OCI-LY1 (cell line): ENCODE measurements at regions not wholly inside any gene's neighbourhood (a gene's known extent, or its start where the extent isn't known, plus 50 kb on each side); places are given as distances from the start of the nearest gene placed in this dataset.

Experiments
- CTCF ChIP-seq: fragments of 200-600 bp; sonication (generic), shearing (Covaris generic); IDR thresholded peaks from 2 replicates; pipeline ENCODE4 v1.5.1; 2017; ENCODE audit warnings: mild to moderate bottlenecking, antibody characterized with exemption, low read length, moderate library complexity, mixed read lengths
- EZH2 ChIP-seq: fragments of 200-600 bp; sonication (generic), shearing (Covaris generic); IDR thresholded peaks from 2 replicates; pipeline ENCODE4 v1.8.0; 2017; ENCODE audit warnings: borderline replicate concordance, mixed run types, mild to moderate bottlenecking, antibody characterized with exemption, low read length, moderate library complexity, mixed read lengths

- no peak for TF ChIP-seq EZH2
- no peak for TF ChIP-seq CTCF
Measured at GRCh38 chr14:99064262-99064954, 207.6 kb downstream of the BCL11B start.
